ENCODE measurements at regions not wholly inside any gene's neighbourhood (a gene's known extent, or its start where the extent isn't known, plus 50 kb on each side); places are given as distances from the start of the nearest gene placed in this dataset.

DNA sequence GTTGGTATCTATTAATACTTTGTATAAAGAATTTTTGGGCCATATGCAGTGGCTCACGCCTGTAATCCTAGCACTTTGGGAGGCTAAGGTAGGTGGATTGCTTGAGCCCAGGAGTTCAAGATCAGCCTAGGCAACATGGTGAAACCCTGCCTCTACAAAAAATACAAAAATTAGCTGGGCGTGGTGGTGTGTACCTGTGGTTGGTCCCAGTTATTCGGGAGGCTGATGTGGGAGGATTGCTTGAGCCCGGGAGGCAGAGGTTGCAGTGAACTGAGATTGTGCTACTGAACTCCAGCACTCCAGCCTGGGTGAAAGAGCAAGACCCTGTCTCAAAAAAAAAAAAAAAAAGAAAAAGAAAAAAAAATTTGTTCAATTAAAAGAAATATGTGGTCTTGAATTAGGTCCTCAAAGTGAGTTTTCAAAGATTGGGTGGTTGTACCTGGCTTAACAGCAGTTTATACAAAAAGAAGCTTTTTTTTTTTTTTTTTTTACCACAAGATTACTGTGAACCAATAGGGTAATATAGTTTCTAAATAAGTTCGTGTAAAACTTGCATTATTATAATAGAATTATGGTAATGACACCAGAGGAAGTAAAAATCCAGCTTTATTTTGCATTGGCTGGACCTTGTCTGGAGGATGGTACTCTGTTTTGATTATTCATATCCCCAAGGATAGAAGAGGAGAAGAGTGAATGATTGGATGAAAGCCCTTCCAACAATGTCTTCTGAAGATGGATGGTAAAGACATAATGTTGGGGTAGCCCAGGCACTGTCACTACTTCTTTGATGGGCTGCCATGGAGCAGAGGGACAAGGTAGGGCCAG, 210.3 kb downstream of the MYCN start:
- Histone ChIP-seq H3K36me3 (ENCODE audit: control insufficient read depth in 2 of 2, insufficient read depth in 1 of 2, low read length in 2 of 2) (no peaks in the 10 kb centered on the region), H3K9me3 (ENCODE audit: control insufficient read depth, insufficient read depth, low read depth, low read length) (no peaks in the 10 kb centered on the region), H3K27ac (ENCODE audit: extremely low read depth, low read depth, low read length) (no peak overlapping the region), H3K4me1 (ENCODE audit: control insufficient read depth, insufficient read depth, low read length) (no peaks in the 10 kb centered on the region), H3K4me3 (ENCODE audit: low read depth, low read length) (no peak overlapping the region)
- POLR2A ChIA-PET = interaction anchor here (0.6 to 1.0 kb wide), 2 partner anchors 97 to 209 kb away, joined by 3 to 4 read pairs; no protein-coding TSS in a partner anchor
- CTCF ChIA-PET = no interaction called here
- TF ChIP-seq ZNF514 (tag by site-specific recombination; IDR thresholded peaks at IDR 0.05) (no peak), HOXA7 (CRISPR knock-in tag; IDR thresholded peaks at IDR 0.05; ENCODE audit: borderline replicate concordance) (no peak), ZNF501 (tag by site-specific recombination; IDR thresholded peaks at IDR 0.05) (no peak), SCRT1 (tag by site-specific recombination; IDR thresholded peaks at IDR 0.05; ENCODE audit: borderline replicate concordance) (no peak), ZNF791 (tag by site-specific recombination; IDR thresholded peaks at IDR 0.05) (no peak), TCF7L2 (IDR thresholded peaks at IDR 0.05; ENCODE audit: borderline replicate concordance, low read depth, low read length) (no peak), ZIC2 (tag by site-specific recombination; IDR thresholded peaks at IDR 0.05) (no peak), ZNF132 (tag by site-specific recombination; IDR thresholded peaks at IDR 0.05; ENCODE audit: borderline replicate concordance) (no peak), ZNF664 (tag by site-specific recombination; IDR thresholded peaks at IDR 0.05) (no peak), ZNF48 (tag by site-specific recombination; IDR thresholded peaks at IDR 0.05) (no peak), ZNF433 (tag by site-specific recombination; IDR thresholded peaks at IDR 0.05; ENCODE audit: low read depth) (no peak), RBAK (tag by site-specific recombination; IDR thresholded peaks at IDR 0.05) (no peak), ZNF112 (tag by site-specific recombination; IDR thresholded peaks at IDR 0.05) (no peak), ZNF354C (tag by site-specific recombination; IDR thresholded peaks at IDR 0.05; ENCODE audit: borderline replicate concordance, low read depth) (no peak)
- TF ChIP-seq, protein P1, sequence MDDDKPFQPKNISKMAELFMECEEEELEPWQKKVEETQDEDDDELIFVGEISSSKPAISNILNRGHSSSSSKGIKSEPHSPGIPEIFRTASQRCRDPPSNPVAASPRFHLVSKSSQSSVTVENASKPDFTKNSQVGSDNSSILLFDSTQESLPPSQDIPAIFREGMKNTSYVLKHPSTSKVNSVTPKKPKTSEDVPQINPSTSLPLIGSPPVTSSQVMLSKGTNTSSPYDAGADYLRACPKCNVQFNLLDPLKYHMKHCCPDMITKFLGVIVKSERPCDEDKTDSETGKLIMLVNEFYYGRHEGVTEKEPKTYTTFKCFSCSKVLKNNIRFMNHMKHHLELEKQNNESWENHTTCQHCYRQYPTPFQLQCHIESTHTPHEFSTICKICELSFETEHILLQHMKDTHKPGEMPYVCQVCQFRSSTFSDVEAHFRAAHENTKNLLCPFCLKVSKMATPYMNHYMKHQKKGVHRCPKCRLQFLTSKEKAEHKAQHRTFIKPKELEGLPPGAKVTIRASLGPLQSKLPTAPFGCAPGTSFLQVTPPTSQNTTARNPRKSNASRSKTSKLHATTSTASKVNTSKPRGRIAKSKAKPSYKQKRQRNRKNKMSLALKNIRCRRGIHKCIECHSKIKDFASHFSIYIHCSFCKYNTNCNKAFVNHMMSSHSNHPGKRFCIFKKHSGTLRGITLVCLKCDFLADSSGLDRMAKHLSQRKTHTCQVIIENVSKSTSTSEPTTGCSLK (tag by site-specific recombination; IDR thresholded peaks at IDR 0.05) = no peak
- TF ChIP-seq, protein P2, sequence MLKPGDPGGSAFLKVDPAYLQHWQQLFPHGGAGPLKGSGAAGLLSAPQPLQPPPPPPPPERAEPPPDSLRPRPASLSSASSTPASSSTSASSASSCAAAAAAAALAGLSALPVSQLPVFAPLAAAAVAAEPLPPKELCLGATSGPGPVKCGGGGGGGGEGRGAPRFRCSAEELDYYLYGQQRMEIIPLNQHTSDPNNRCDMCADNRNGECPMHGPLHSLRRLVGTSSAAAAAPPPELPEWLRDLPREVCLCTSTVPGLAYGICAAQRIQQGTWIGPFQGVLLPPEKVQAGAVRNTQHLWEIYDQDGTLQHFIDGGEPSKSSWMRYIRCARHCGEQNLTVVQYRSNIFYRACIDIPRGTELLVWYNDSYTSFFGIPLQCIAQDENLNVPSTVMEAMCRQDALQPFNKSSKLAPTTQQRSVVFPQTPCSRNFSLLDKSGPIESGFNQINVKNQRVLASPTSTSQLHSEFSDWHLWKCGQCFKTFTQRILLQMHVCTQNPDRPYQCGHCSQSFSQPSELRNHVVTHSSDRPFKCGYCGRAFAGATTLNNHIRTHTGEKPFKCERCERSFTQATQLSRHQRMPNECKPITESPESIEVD (tag by site-specific recombination; IDR thresholded peaks at IDR 0.05) = no peak
- TF ChIP-seq, protein P3, sequence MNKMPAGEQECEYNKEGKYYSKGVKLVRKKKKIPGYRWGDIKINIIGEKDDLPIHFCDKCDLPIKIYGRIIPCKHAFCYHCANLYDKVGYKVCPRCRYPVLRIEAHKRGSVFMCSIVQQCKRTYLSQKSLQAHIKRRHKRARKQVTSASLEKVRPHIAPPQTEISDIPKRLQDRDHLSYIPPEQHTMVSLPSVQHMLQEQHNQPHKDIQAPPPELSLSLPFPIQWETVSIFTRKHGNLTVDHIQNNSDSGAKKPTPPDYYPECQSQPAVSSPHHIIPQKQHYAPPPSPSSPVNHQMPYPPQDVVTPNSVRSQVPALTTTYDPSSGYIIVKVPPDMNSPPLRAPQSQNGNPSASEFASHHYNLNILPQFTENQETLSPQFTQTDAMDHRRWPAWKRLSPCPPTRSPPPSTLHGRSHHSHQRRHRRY (tag by site-specific recombination; IDR thresholded peaks at IDR 0.05) = no peak
- TF ChIP-seq, protein P4, sequence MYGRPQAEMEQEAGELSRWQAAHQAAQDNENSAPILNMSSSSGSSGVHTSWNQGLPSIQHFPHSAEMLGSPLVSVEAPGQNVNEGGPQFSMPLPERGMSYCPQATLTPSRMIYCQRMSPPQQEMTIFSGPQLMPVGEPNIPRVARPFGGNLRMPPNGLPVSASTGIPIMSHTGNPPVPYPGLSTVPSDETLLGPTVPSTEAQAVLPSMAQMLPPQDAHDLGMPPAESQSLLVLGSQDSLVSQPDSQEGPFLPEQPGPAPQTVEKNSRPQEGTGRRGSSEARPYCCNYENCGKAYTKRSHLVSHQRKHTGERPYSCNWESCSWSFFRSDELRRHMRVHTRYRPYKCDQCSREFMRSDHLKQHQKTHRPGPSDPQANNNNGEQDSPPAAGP (tag by site-specific recombination; IDR thresholded peaks at IDR 0.05) = no peak
